Breast epithelium (tissue), 4 donors: ENCODE measurements at regions not wholly inside any gene's neighbourhood (a gene's known extent, or its start where the extent isn't known, plus 50 kb on each side); places are given as distances from the start of the nearest gene placed in this dataset.

Source experiments
- DNase-seq, 2 donors: peaks; one replicate each; pipeline ENCODE4 v3.0.0-alpha.2; 2019; ENCODE audit warnings: low spot score in 2 of 2
- H3K27ac ChIP-seq, 2 donors: fragments of 200-600 bp; sonication (generic) in 1 of 2; one replicate each; pipeline ENCODE4 v1.5.1; 2016 to 2019; ENCODE audit warnings: mild to moderate bottlenecking in 1 of 2
- H3K27me3 ChIP-seq, 2 donors: fragments of 200-600 bp; sonication (generic) in 1 of 2; one replicate each; pipeline versions ENCODE4 v1.5.1 to v1.6.0; 2017 to 2019; ENCODE audit warnings: control low read depth in 1 of 2, mild to moderate bottlenecking in 1 of 2
- H3K36me3 ChIP-seq: fragments of 200-600 bp; one replicate; pipeline ENCODE4 v1.5.1; 2019
- H3K4me1 ChIP-seq, 2 donors: fragments of 200-600 bp; sonication (generic); one replicate each; pipeline ENCODE4 v1.5.1; 2016 to 2019; ENCODE audit warnings: control low read depth in 1 of 2
- H3K4me3 ChIP-seq, 3 donors: fragments of 200-600 bp; sonication (generic); 1 replicate in 2 of 3; 2 replicates in 1 of 3; pipeline ENCODE4 v1.5.1; 2016 to 2019; ENCODE audit warnings: mild to moderate bottlenecking in 3 of 3, moderate library complexity in 2 of 3
- H3K9me3 ChIP-seq, 2 donors: fragments of 200-600 bp; sonication (generic) in 1 of 2; one replicate each; pipeline ENCODE4 v1.5.1; 2016 to 2019; ENCODE audit warnings: control low read depth in 1 of 2
- CTCF ChIP-seq, 3 donors: fragments of 450-650 bp; IDR thresholded peaks; one replicate each; pipeline ENCODE4 v1.5.1; 2016 to 2017; ENCODE audit warnings: antibody characterized with exemption in 3 of 3, mild to moderate bottlenecking in 3 of 3, moderate library complexity in 3 of 3
- POLR2A ChIP-seq: fragments of 450-650 bp; IDR thresholded peaks from one replicate; pipeline ENCODE4 v1.6.1; 2016; ENCODE audit warnings: antibody characterized with exemption, mild to moderate bottlenecking, moderate library complexity
- POLR2AphosphoS5 ChIP-seq, 3 donors: sonication (generic); formaldehyde crosslinking; IDR thresholded peaks; one replicate each; pipeline ENCODE4 v1.6.1; 2017; ENCODE audit warnings: antibody characterized with exemption in 3 of 3
- intact Hi-C: fragments of 100-400 bp; cut with DNase I; formaldehyde crosslinking; loops from one replicate; pipeline ENCODE4 v1.15.1; 2023; ENCODE audit warnings: low total_unique reads

- TF ChIP-seq CTCF (IDR thresholded peaks at IDR 0.05) (no peak), POLR2AphosphoS5 (IDR thresholded peaks at IDR 0.05) (no peak), POLR2A (no peak)
- intact Hi-C loops: no loop called here
- no peak overlapping the region for H3K4me3 ChIP-seq
These were observed 84.8 kb upstream of the FOXB1 start for GRCh38 chr15:59918994-59919951.

GRCh38 chr15:59917504-59918157 is 86.5 kb upstream of the FOXB1 start:
- DNase-seq: peak in 1 of 2 donors; percentile 55
- intact Hi-C loops: no loop called here
- peaks cover 0 to 23% of the 10 kb centered on the region in 2 donors for H3K27me3 ChIP-seq
- no peaks in the 10 kb centered on the region for H3K4me1 ChIP-seq
- no peak for TF ChIP-seq POLR2AphosphoS5 (IDR thresholded peaks at IDR 0.05)
- peak in 2 of 3 donors; percentile 30 to 37 for TF ChIP-seq CTCF (IDR thresholded peaks at IDR 0.05)
- TF ChIP-seq POLR2A: no peak
- H3K9me3 ChIP-seq: no peaks in the 10 kb centered on the region
- H3K36me3 ChIP-seq: no peaks in the 10 kb centered on the region
- H3K27ac ChIP-seq: no peak overlapping the region
- no peak overlapping the region for H3K4me3 ChIP-seq

More at GRCh38 chr15:59918994-59919951, 84.8 kb upstream of the FOXB1 start:
- Histone ChIP-seq H3K27me3 (peaks cover 0 to 23% of the 10 kb centered on the region in 2 donors), H3K4me1 (no peaks in the 10 kb centered on the region), H3K36me3 (no peaks in the 10 kb centered on the region), H3K9me3 (no peaks in the 10 kb centered on the region), H3K27ac (no peak overlapping the region)
- no peak for DNase-seq

- H3K27me3 ChIP-seq: peaks cover 0 to 44% of the 10 kb centered on the region in 2 donors
- DNase-seq: no peak
- no peaks in the 10 kb centered on the region for H3K36me3 ChIP-seq
These were observed 98.1 kb upstream of the FOXB1 start for GRCh38 chr15:59906046-59906445.

GRCh38 chr15:59905176-59905575 is 98.9 kb upstream of the FOXB1 start:
- intact Hi-C loops: loop anchor here (5.0 kb wide), 1 partner anchor 273 kb away; no protein-coding TSS in a partner anchor
- TF ChIP-seq POLR2AphosphoS5 (IDR thresholded peaks at IDR 0.05) (no peak), CTCF (IDR thresholded peaks at IDR 0.05) (no peak), POLR2A (no peak)
- H3K4me3 ChIP-seq: no peak overlapping the region
- DNase-seq: no peak
- no peaks in the 10 kb centered on the region for H3K36me3 ChIP-seq
- H3K27me3 ChIP-seq: peaks cover 0 to 50% of the 10 kb centered on the region in 2 donors
- no peak overlapping the region for H3K27ac ChIP-seq
- no peaks in the 10 kb centered on the region for H3K9me3 ChIP-seq
- H3K4me1 ChIP-seq: no peaks in the 10 kb centered on the region

More at GRCh38 chr15:59906046-59906445, 98.1 kb upstream of the FOXB1 start:
- Histone ChIP-seq H3K4me3 (no peak overlapping the region), H3K4me1 (no peaks in the 10 kb centered on the region), H3K27ac (no peak overlapping the region), H3K9me3 (no peaks in the 10 kb centered on the region)
- TF ChIP-seq POLR2AphosphoS5 (IDR thresholded peaks at IDR 0.05) (no peak), POLR2A (no peak), CTCF (IDR thresholded peaks at IDR 0.05) (no peak)
- intact Hi-C loops: loop anchor here (5.0 kb wide), 1 partner anchor 274 kb away; no protein-coding TSS in a partner anchor
